ENCODE measurements at regions not wholly inside any gene's neighbourhood (a gene's known extent, or its start where the extent isn't known, plus 50 kb on each side); places are given as distances from the start of the nearest gene placed in this dataset.
"Not testable (repeated sequence)": the region's sequence is repeated elsewhere in the genome, so short reads cannot be mapped to it uniquely, and the experiment has no call there.

GRCh38 chr16:10290467-10291105 lies 95.3 kb upstream of the ATF7IP2 start:
- TF ChIP-seq, protein P1, sequence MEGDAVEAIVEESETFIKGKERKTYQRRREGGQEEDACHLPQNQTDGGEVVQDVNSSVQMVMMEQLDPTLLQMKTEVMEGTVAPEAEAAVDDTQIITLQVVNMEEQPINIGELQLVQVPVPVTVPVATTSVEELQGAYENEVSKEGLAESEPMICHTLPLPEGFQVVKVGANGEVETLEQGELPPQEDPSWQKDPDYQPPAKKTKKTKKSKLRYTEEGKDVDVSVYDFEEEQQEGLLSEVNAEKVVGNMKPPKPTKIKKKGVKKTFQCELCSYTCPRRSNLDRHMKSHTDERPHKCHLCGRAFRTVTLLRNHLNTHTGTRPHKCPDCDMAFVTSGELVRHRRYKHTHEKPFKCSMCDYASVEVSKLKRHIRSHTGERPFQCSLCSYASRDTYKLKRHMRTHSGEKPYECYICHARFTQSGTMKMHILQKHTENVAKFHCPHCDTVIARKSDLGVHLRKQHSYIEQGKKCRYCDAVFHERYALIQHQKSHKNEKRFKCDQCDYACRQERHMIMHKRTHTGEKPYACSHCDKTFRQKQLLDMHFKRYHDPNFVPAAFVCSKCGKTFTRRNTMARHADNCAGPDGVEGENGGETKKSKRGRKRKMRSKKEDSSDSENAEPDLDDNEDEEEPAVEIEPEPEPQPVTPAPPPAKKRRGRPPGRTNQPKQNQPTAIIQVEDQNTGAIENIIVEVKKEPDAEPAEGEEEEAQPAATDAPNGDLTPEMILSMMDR (tag by site-specific recombination; IDR thresholded peaks at IDR 0.05), result not testable (repeated sequence)
- not testable (repeated sequence) for TF ChIP-seq ZBTB1, ZNF792, YY1, ZNF169 (tag by site-specific recombination; IDR thresholded peaks at IDR 0.05)
- TF ChIP-seq, protein P2, sequence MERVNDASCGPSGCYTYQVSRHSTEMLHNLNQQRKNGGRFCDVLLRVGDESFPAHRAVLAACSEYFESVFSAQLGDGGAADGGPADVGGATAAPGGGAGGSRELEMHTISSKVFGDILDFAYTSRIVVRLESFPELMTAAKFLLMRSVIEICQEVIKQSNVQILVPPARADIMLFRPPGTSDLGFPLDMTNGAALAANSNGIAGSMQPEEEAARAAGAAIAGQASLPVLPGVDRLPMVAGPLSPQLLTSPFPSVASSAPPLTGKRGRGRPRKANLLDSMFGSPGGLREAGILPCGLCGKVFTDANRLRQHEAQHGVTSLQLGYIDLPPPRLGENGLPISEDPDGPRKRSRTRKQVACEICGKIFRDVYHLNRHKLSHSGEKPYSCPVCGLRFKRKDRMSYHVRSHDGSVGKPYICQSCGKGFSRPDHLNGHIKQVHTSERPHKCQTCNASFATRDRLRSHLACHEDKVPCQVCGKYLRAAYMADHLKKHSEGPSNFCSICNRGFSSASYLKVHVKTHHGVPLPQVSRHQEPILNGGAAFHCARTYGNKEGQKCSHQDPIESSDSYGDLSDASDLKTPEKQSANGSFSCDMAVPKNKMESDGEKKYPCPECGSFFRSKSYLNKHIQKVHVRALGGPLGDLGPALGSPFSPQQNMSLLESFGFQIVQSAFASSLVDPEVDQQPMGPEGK (tag by site-specific recombination; IDR thresholded peaks at IDR 0.05), result not testable (repeated sequence)
